HL-60 (cell line): ENCODE measurements at regions not wholly inside any gene's neighbourhood (a gene's known extent, or its start where the extent isn't known, plus 50 kb on each side); places are given as distances from the start of the nearest gene placed in this dataset.

ENCODE experiments used
- DNase-seq, 2 experiments: peaks; one replicate each; pipeline ENCODE4 v3.0.0-alpha.2; 2010 to 2020; ENCODE audit warnings: low read depth in 1 of 2, low spot score in 1 of 2
- H3K27ac ChIP-seq: fragments of 250-450 bp; sonication (Bioruptor Pico); replicated peaks from 2 replicates; pipeline ENCODE4 v1.5.1; 2020; ENCODE audit warnings: mild to moderate bottlenecking, moderate library complexity
- H3K27me3 ChIP-seq: fragments of 250-450 bp; sonication (Bioruptor Pico); 2 replicates; pipeline ENCODE4 v1.5.1; 2021; ENCODE audit warnings: mild to moderate bottlenecking, moderate library complexity; ENCODE audit not compliant: insufficient read depth, poor library complexity, severe bottlenecking
- H3K4me3 ChIP-seq: replicated peaks from 2 replicates; pipeline ENCODE4 v1.5.1; 2011; ENCODE audit warnings: mild to moderate bottlenecking, control low read depth, low read length; ENCODE audit not compliant: insufficient read depth
- GABPA ChIP-seq: IDR thresholded peaks from 2 replicates; pipeline ENCODE4 v1.6.1; 2012; ENCODE audit warnings: low read depth
- POLR2AphosphoS5 ChIP-seq: IDR thresholded peaks from 2 replicates; pipeline ENCODE4 v1.6.1; 2012; ENCODE audit warnings: low read depth
- SPI1 ChIP-seq: IDR thresholded peaks from 2 replicates; pipeline ENCODE4 v1.6.1; 2012; ENCODE audit warnings: low read depth, mild to moderate bottlenecking, borderline replicate concordance
- TF ChIP-seq, protein P1 (sequence below): IDR thresholded peaks from 2 replicates; pipeline ENCODE4 v1.6.1; 2012; ENCODE audit warnings: low read depth; ENCODE audit not compliant: insufficient replicate concordance
- TF ChIP-seq, protein P2 (sequence below): IDR thresholded peaks from one replicate; pipeline ENCODE4 v1.5.1; 2011; ENCODE audit warnings: low read length, control low read depth, inconsistent platforms; ENCODE audit not compliant: insufficient read depth

DNA sequence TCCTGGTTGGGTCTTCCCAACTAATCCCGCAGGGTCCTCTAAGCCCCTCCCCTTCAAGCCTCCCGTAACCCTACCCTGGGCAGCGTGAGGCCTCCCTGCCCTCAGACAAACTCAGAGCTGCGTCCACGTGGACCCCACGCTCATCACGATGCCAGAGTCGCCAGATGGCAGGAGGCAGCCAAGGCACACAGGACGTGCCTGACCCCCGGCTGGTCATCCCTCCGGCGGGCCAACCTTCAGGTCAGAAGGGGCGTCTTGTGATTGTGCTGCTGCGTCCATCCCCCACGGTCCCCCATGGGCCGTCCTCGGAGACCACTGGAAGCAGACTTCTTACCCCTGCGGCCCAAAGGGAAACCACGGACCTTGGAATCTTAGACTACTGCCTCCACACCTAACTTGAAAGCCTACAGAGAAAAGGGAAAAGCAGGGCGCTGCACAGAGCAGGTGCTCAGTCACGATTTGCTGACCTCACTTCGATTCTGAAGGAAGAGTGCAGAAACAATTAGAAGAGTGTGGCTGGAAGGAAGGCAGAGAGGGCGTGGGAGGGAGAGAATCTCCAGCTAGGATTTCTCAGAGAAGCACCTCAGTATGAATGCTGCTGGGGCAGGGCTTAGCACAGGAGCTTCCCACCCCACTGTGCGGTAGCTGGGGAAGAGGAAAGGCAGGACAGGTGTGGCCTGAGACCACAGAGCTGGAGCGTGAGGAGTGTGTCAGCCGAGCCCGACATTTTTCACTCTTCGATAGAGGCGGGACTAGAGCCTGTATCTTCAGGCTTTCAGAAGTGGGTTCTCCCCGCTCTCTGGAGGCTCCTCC, 174.8 kb downstream of the ERCC6L2 start:
- no peak for DNase-seq
- no peaks in the 10 kb centered on the region for H3K27me3 ChIP-seq
- TF ChIP-seq, protein P1, sequence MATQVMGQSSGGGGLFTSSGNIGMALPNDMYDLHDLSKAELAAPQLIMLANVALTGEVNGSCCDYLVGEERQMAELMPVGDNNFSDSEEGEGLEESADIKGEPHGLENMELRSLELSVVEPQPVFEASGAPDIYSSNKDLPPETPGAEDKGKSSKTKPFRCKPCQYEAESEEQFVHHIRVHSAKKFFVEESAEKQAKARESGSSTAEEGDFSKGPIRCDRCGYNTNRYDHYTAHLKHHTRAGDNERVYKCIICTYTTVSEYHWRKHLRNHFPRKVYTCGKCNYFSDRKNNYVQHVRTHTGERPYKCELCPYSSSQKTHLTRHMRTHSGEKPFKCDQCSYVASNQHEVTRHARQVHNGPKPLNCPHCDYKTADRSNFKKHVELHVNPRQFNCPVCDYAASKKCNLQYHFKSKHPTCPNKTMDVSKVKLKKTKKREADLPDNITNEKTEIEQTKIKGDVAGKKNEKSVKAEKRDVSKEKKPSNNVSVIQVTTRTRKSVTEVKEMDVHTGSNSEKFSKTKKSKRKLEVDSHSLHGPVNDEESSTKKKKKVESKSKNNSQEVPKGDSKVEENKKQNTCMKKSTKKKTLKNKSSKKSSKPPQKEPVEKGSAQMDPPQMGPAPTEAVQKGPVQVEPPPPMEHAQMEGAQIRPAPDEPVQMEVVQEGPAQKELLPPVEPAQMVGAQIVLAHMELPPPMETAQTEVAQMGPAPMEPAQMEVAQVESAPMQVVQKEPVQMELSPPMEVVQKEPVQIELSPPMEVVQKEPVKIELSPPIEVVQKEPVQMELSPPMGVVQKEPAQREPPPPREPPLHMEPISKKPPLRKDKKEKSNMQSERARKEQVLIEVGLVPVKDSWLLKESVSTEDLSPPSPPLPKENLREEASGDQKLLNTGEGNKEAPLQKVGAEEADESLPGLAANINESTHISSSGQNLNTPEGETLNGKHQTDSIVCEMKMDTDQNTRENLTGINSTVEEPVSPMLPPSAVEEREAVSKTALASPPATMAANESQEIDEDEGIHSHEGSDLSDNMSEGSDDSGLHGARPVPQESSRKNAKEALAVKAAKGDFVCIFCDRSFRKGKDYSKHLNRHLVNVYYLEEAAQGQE = no peak
- TF ChIP-seq SPI1 (no peak), POLR2AphosphoS5 (no peak), GABPA (no peak)
- TF ChIP-seq, protein P2, sequence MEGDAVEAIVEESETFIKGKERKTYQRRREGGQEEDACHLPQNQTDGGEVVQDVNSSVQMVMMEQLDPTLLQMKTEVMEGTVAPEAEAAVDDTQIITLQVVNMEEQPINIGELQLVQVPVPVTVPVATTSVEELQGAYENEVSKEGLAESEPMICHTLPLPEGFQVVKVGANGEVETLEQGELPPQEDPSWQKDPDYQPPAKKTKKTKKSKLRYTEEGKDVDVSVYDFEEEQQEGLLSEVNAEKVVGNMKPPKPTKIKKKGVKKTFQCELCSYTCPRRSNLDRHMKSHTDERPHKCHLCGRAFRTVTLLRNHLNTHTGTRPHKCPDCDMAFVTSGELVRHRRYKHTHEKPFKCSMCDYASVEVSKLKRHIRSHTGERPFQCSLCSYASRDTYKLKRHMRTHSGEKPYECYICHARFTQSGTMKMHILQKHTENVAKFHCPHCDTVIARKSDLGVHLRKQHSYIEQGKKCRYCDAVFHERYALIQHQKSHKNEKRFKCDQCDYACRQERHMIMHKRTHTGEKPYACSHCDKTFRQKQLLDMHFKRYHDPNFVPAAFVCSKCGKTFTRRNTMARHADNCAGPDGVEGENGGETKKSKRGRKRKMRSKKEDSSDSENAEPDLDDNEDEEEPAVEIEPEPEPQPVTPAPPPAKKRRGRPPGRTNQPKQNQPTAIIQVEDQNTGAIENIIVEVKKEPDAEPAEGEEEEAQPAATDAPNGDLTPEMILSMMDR = no peak
- no peak overlapping the region for H3K27ac ChIP-seq
- H3K4me3 ChIP-seq = no peak overlapping the region

DNA sequence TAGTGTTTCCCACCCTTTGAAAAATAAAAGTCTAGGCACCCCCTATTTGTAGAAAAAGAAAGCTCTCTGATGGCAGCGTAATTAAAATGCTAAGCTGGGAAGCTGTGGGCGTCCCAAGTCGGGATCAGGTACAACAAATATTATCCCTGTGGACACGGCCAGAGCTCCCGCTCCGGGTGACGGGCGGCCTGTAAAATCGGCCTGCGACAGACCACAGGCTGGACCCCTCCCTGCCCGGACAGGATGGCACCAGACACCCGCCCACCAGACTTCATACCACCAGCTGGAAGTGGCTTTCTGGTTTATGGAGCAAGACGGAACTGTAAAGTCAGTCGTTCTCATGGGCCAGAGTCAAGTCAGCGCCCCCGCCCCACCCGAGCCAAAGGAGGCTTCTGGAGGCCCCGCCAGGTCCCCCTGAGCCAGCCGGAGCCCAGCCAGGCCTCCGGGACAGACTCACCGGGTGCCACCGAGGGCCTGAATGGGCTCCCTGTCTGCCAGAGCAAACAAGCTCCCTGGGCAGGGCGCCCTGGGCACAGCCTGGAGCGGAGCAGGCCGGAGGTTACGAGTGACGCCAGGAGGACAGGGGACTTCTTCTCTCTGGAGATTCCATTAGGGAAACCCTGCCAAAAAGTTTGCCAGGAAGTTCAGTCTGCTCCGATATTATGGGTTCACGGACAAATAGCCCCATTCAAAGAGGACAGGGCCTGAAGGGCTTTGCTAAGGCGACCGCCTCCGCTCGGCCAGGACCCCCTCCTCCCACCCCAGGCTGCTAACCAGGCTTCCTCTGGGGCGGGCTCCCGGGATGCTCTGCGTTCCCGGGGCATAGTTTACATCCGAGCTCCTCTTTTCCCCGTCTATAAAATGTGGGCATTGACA, 173.7 kb downstream of the ERCC6L2 start:
- no peak overlapping the region for H3K27ac ChIP-seq
- TF ChIP-seq SPI1 = no peak
- H3K27me3 ChIP-seq = no peaks in the 10 kb centered on the region
- H3K4me3 ChIP-seq = no peak overlapping the region
- DNase-seq = no peak

DNA sequence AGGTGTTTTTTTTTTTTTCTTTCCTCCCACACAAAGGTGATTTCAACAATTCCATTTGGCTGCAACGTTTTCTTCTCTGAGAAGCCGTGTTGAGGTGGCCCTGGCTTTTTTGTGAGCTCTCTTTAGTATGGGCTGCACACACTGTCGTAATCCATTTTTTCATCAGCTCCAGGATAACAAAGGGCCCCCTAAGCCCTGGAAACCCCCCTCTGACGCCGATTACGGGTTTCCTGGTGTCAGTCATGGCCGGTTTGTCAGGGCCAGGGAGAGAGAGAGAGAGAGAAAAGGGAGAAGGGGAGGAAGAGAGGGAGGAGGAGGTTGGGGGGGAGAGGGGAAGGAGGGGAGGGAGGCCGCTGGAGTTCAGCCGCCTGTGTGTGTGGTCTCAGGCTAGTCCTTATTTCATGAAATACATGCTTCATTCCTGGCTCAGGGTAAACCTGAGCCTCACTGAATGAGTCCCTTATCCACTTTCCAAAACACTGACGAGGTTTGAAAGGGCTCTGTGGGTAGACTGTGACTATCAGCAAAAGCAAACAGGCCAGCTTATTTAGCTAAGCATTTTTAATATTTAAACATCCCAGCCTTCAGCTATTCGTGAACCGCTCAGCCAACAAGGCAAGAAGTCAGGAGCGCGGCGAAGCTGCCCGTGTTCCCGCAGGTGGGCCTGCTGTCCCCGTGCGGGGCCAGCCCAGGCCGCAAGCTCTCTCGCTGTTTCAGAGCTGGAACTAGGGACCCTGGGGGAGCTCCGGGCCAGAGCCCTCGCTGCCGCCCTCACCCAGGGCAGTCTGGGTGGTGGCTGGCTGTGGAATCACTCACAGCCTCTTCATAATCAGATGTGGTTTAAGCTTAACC, 172.8 kb downstream of the ERCC6L2 start:
- H3K4me3 ChIP-seq = no peak overlapping the region
- TF ChIP-seq, protein P1 = no peak
- TF ChIP-seq POLR2AphosphoS5 (no peak), SPI1 (no peak)
- TF ChIP-seq, protein P2 = no peak
- no peak for DNase-seq

DNA sequence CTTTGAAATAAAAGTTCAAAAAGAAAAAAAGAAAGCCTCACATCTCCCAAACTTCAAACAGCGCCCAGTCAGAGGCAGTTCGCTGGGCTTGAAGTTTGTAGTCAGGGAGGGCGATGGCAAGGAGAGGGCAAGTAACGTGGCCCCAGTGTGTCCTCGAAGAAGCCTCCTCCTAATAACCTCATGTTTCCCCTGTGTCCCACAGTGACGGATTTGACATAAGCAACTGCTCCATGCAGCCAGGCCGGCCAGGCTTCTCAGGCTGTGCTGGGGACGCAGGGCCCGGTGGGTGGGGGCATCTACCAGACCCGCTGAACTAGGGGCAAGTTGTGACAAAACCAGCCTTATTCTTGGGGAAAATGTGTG, 172.2 kb downstream of the ERCC6L2 start:
- H3K4me3 ChIP-seq = no peak overlapping the region
- TF ChIP-seq, protein P1 = no peak
- TF ChIP-seq SPI1 (no peak), POLR2AphosphoS5 (no peak), GABPA (no peak)
- TF ChIP-seq, protein P2 = no peak
- H3K27me3 ChIP-seq = no peaks in the 10 kb centered on the region
- no peak overlapping the region for H3K27ac ChIP-seq
- no peak for DNase-seq

More for the DNA sequence above, 172.8 kb downstream of the ERCC6L2 start:
- Histone ChIP-seq H3K27me3 (no peaks in the 10 kb centered on the region), H3K27ac (no peak overlapping the region)
